ENCODE measurements at regions not wholly inside any gene's neighbourhood (a gene's known extent, or its start where the extent isn't known, plus 50 kb on each side); places are given as distances from the start of the nearest gene placed in this dataset.
"Not testable (repeated sequence)": the region's sequence is repeated elsewhere in the genome, so short reads cannot be mapped to it uniquely, and the experiment has no call there.

GRCh38 chr17:71447644-71448043 lies 673.2 kb upstream of the SOX9 start:
- no peaks in the 10 kb centered on the region for H3K27me3 ChIP-seq (ENCODE audit: control insufficient read depth in 2 of 2, insufficient read depth in 1 of 2, low read length in 1 of 2)
- no peaks in the 10 kb centered on the region for H3K9me3 ChIP-seq (ENCODE audit: control insufficient read depth in 2 of 2, insufficient read depth in 1 of 2, low read length in 1 of 2)
- no peak overlapping the region for H3K4me3 ChIP-seq (ENCODE audit: low read length in 2 of 2)
- no peak overlapping the region for H3K27ac ChIP-seq (ENCODE audit: low read depth in 1 of 2, low read length in 1 of 2)
- H3K36me3 ChIP-seq (ENCODE audit: control insufficient read depth in 2 of 2, insufficient read depth in 2 of 2, low read length in 1 of 2) = no peaks in the 10 kb centered on the region
- 95% methylated on average over 3 of the region's 3 CpGs for WGBS
- no peaks in the 10 kb centered on the region for H3K4me1 ChIP-seq (ENCODE audit: control insufficient read depth in 2 of 2, insufficient read depth in 2 of 2, low read length in 2 of 2)
- DNase-seq (ENCODE audit: low read depth in 6 of 9, low spot score in 9 of 9) = no peak

GRCh38 chr17:71450657-71451056 lies 670.2 kb upstream of the SOX9 start:
- H3K27me3 ChIP-seq (ENCODE audit: control insufficient read depth in 2 of 2, insufficient read depth in 1 of 2, low read length in 1 of 2); H3K36me3 ChIP-seq (ENCODE audit: control insufficient read depth in 2 of 2, insufficient read depth in 2 of 2, low read length in 1 of 2); H3K9me3 ChIP-seq (ENCODE audit: control insufficient read depth in 2 of 2, insufficient read depth in 1 of 2, low read length in 1 of 2); H3K27ac ChIP-seq (ENCODE audit: low read depth in 1 of 2, low read length in 1 of 2); DNase-seq (ENCODE audit: low read depth in 6 of 9, low spot score in 9 of 9); H3K4me1 ChIP-seq (ENCODE audit: control insufficient read depth in 2 of 2, insufficient read depth in 2 of 2, low read length in 2 of 2); H3K4me3 ChIP-seq (ENCODE audit: low read length in 2 of 2): not testable (repeated sequence)
- 82% methylated on average over 2 of the region's 2 CpGs for WGBS

- H3K27me3 ChIP-seq (ENCODE audit: control insufficient read depth in 2 of 2, insufficient read depth in 1 of 2, low read length in 1 of 2) = no peaks in the 10 kb centered on the region
Observed at GRCh38 chr17:71453876-71454422, 666.9 kb upstream of the SOX9 start.

DNA sequence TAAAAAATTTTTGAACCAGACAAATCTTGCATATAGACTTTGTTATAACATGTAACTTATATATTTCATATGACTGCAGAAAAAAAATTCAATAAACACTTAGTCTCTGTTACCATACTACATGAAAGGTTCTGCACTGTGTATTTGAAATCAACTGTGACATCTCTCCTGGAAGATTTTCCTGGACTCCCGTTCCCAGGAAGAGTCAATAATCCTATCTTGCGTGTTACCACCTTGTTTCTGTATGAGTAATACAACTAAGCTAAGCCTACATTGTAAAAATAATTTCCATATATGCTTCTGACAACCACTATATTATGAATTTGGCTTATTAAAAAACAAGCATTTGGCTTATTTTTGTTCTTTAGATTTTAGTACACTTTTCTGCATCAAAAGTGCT lies 665.6 kb upstream of the SOX9 start:
- WGBS = 85% methylated on average over 2 of the region's 2 CpGs

More at GRCh38 chr17:71453876-71454422, 666.9 kb upstream of the SOX9 start:
- H3K4me1 ChIP-seq (ENCODE audit: control insufficient read depth in 2 of 2, insufficient read depth in 2 of 2, low read length in 2 of 2) = no peaks in the 10 kb centered on the region
- H3K27ac ChIP-seq (ENCODE audit: low read depth in 1 of 2, low read length in 1 of 2) = no peak overlapping the region
- H3K9me3 ChIP-seq (ENCODE audit: control insufficient read depth in 2 of 2, insufficient read depth in 1 of 2, low read length in 1 of 2) = no peaks in the 10 kb centered on the region
- H3K4me3 ChIP-seq (ENCODE audit: low read length in 2 of 2) = no peak overlapping the region
- WGBS = 92% methylated on average over 4 of the region's 4 CpGs
- H3K36me3 ChIP-seq (ENCODE audit: control insufficient read depth in 2 of 2, insufficient read depth in 2 of 2, low read length in 1 of 2) = no peaks in the 10 kb centered on the region
- DNase-seq (ENCODE audit: low read depth in 6 of 9, low spot score in 9 of 9) = no peak

GRCh38 chr17:71458322-71458721 lies 662.5 kb upstream of the SOX9 start:
- Histone ChIP-seq H3K4me1 (ENCODE audit: control insufficient read depth in 2 of 2, insufficient read depth in 2 of 2, low read length in 2 of 2) (no peaks in the 10 kb centered on the region), H3K27ac (ENCODE audit: low read depth in 1 of 2, low read length in 1 of 2) (no peak overlapping the region), H3K9me3 (ENCODE audit: control insufficient read depth in 2 of 2, insufficient read depth in 1 of 2, low read length in 1 of 2) (no peaks in the 10 kb centered on the region), H3K36me3 (ENCODE audit: control insufficient read depth in 2 of 2, insufficient read depth in 2 of 2, low read length in 1 of 2) (no peaks in the 10 kb centered on the region), H3K4me3 (ENCODE audit: low read length in 2 of 2) (no peak overlapping the region), H3K27me3 (ENCODE audit: control insufficient read depth in 2 of 2, insufficient read depth in 1 of 2, low read length in 1 of 2) (no peaks in the 10 kb centered on the region)
- DNase-seq (ENCODE audit: low read depth in 6 of 9, low spot score in 9 of 9) = no peak
- 92% methylated on average over 5 of the region's 5 CpGs for WGBS

More for the DNA sequence above, 665.6 kb upstream of the SOX9 start:
- H3K36me3 ChIP-seq (ENCODE audit: control insufficient read depth in 2 of 2, insufficient read depth in 2 of 2, low read length in 1 of 2) = no peaks in the 10 kb centered on the region
- no peaks in the 10 kb centered on the region for H3K27me3 ChIP-seq (ENCODE audit: control insufficient read depth in 2 of 2, insufficient read depth in 1 of 2, low read length in 1 of 2)
- H3K9me3 ChIP-seq (ENCODE audit: control insufficient read depth in 2 of 2, insufficient read depth in 1 of 2, low read length in 1 of 2) = no peaks in the 10 kb centered on the region
- H3K27ac ChIP-seq (ENCODE audit: low read depth in 1 of 2, low read length in 1 of 2) = no peak overlapping the region
- DNase-seq (ENCODE audit: low read depth in 6 of 9, low spot score in 9 of 9) = no peak
- no peaks in the 10 kb centered on the region for H3K4me1 ChIP-seq (ENCODE audit: control insufficient read depth in 2 of 2, insufficient read depth in 2 of 2, low read length in 2 of 2)
- no peak overlapping the region for H3K4me3 ChIP-seq (ENCODE audit: low read length in 2 of 2)

- Histone ChIP-seq H3K4me3 (ENCODE audit: low read length in 2 of 2) (no peak overlapping the region), H3K27me3 (ENCODE audit: control insufficient read depth in 2 of 2, insufficient read depth in 1 of 2, low read length in 1 of 2) (no peaks in the 10 kb centered on the region), H3K9me3 (ENCODE audit: control insufficient read depth in 2 of 2, insufficient read depth in 1 of 2, low read length in 1 of 2) (no peaks in the 10 kb centered on the region), H3K4me1 (ENCODE audit: control insufficient read depth in 2 of 2, insufficient read depth in 2 of 2, low read length in 2 of 2) (no peaks in the 10 kb centered on the region), H3K27ac (ENCODE audit: low read depth in 1 of 2, low read length in 1 of 2) (no peak overlapping the region), H3K36me3 (ENCODE audit: control insufficient read depth in 2 of 2, insufficient read depth in 2 of 2, low read length in 1 of 2) (no peaks in the 10 kb centered on the region)
- 84% methylated on average over 4 of the region's 4 CpGs for WGBS
- DNase-seq (ENCODE audit: low read depth in 6 of 9, low spot score in 9 of 9) = no peak
Observed at GRCh38 chr17:71460943-71461342, 659.9 kb upstream of the SOX9 start.

DNA sequence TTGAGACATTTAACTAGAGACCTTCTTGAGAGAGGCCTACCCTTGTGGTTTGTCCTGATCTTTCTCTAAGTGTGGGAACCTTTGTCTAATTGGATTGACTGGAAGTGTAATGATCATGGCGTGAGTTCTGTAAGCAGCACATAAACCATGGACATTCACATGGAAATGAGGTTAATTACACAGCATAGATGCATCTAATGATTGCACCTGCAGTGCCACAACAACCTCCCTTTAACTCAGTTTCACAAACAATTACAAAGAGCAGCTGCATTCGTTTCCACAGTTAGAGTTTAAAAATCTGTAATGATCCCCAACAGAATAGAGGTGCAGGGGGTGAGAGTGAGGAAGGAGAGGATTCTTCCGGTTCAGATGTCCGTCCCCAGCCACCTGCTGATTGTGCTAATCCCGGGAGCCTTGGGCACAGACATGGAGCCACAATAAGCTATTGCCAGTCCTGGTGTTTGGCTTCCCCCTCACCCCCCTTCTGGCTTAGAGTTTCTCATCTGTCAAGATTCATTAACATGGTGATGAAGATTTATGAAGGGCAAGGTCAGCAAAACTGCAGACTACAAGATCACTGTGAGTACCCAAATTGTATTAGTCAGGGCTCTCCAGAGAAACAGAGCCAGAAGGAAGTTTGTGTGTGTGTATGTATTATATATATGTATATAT lies 659.2 kb upstream of the SOX9 start:
- no peak overlapping the region for H3K27ac ChIP-seq (ENCODE audit: low read depth in 1 of 2, low read length in 1 of 2)
- no peaks in the 10 kb centered on the region for H3K27me3 ChIP-seq (ENCODE audit: control insufficient read depth in 2 of 2, insufficient read depth in 1 of 2, low read length in 1 of 2)
- no peak overlapping the region for H3K4me3 ChIP-seq (ENCODE audit: low read length in 2 of 2)
- WGBS = 93% methylated on average over 5 of the region's 5 CpGs
- no peak for DNase-seq (ENCODE audit: low read depth in 6 of 9, low spot score in 9 of 9)
- H3K36me3 ChIP-seq (ENCODE audit: control insufficient read depth in 2 of 2, insufficient read depth in 2 of 2, low read length in 1 of 2) = no peaks in the 10 kb centered on the region
- H3K9me3 ChIP-seq (ENCODE audit: control insufficient read depth in 2 of 2, insufficient read depth in 1 of 2, low read length in 1 of 2) = no peaks in the 10 kb centered on the region
- H3K4me1 ChIP-seq (ENCODE audit: control insufficient read depth in 2 of 2, insufficient read depth in 2 of 2, low read length in 2 of 2) = no peaks in the 10 kb centered on the region

GRCh38 chr17:71464241-71464640 lies 656.6 kb upstream of the SOX9 start:
- no peak overlapping the region for H3K27ac ChIP-seq (ENCODE audit: low read depth in 1 of 2, low read length in 1 of 2)
- no peaks in the 10 kb centered on the region for H3K36me3 ChIP-seq (ENCODE audit: control insufficient read depth in 2 of 2, insufficient read depth in 2 of 2, low read length in 1 of 2)
- 91% methylated on average over 4 of the region's 4 CpGs for WGBS
- no peak overlapping the region for H3K4me3 ChIP-seq (ENCODE audit: low read length in 2 of 2)
- no peak for DNase-seq (ENCODE audit: low read depth in 6 of 9, low spot score in 9 of 9)
- H3K27me3 ChIP-seq (ENCODE audit: control insufficient read depth in 2 of 2, insufficient read depth in 1 of 2, low read length in 1 of 2) = no peaks in the 10 kb centered on the region
- no peaks in the 10 kb centered on the region for H3K9me3 ChIP-seq (ENCODE audit: control insufficient read depth in 2 of 2, insufficient read depth in 1 of 2, low read length in 1 of 2)
- no peaks in the 10 kb centered on the region for H3K4me1 ChIP-seq (ENCODE audit: control insufficient read depth in 2 of 2, insufficient read depth in 2 of 2, low read length in 2 of 2)

- H3K4me3 ChIP-seq (ENCODE audit: low read length in 2 of 2) = no peak overlapping the region
- DNase-seq (ENCODE audit: low read depth in 6 of 9, low spot score in 9 of 9) = no peak
- no peaks in the 10 kb centered on the region for H3K9me3 ChIP-seq (ENCODE audit: control insufficient read depth in 2 of 2, insufficient read depth in 1 of 2, low read length in 1 of 2)
- 93% methylated on average over 5 of the region's 5 CpGs for WGBS
- no peak overlapping the region for H3K27ac ChIP-seq (ENCODE audit: low read depth in 1 of 2, low read length in 1 of 2)
- no peaks in the 10 kb centered on the region for H3K4me1 ChIP-seq (ENCODE audit: control insufficient read depth in 2 of 2, insufficient read depth in 2 of 2, low read length in 2 of 2)
- H3K27me3 ChIP-seq (ENCODE audit: control insufficient read depth in 2 of 2, insufficient read depth in 1 of 2, low read length in 1 of 2) = no peaks in the 10 kb centered on the region
- H3K36me3 ChIP-seq (ENCODE audit: control insufficient read depth in 2 of 2, insufficient read depth in 2 of 2, low read length in 1 of 2) = no peaks in the 10 kb centered on the region
Observed at GRCh38 chr17:71464751-71465150, 656.1 kb upstream of the SOX9 start.
